IPS DF 6.9 (cell line): ENCODE measurements at regions not wholly inside any gene's neighbourhood (a gene's known extent, or its start where the extent isn't known, plus 50 kb on each side); places are given as distances from the start of the nearest gene placed in this dataset.

Source experiments
- DNase-seq: peaks from one replicate; pipeline ENCODE4 v3.0.0-alpha.2; 2013; ENCODE audit warnings: low read depth, low spot score
- H3K27ac ChIP-seq: one replicate; pipeline ENCODE4 v1.5.1; 2013; ENCODE audit warnings: low read length, control low read depth
- H3K27me3 ChIP-seq: 2 replicates; pipeline ENCODE4 v1.6.1; 2013; ENCODE audit warnings: mild to moderate bottlenecking, low read length; ENCODE audit not compliant: control insufficient read depth, insufficient read depth
- H3K36me3 ChIP-seq: 2 replicates; pipeline ENCODE4 v1.6.1; 2013; ENCODE audit warnings: low read length; ENCODE audit not compliant: control insufficient read depth, insufficient read depth
- H3K4me1 ChIP-seq: 2 replicates; pipeline ENCODE4 v1.6.1; 2013; ENCODE audit warnings: low read length; ENCODE audit not compliant: control insufficient read depth, insufficient read depth
- H3K4me3 ChIP-seq: 2 replicates; pipeline ENCODE4 v1.5.1; 2013; ENCODE audit warnings: mild to moderate bottlenecking, low read length
- H3K9me3 ChIP-seq: 2 replicates; pipeline ENCODE4 v1.6.1; 2013; ENCODE audit warnings: low read length, inconsistent platforms; ENCODE audit not compliant: control insufficient read depth, insufficient read depth
- WGBS: extraction: QIAGEN DNeasy Blood & Tissue Kit; methylation state at CpG from one replicate; pipeline ENCODE4 v1.1.7; 2013; ENCODE audit warnings: mixed read lengths, missing lambda C conversion rate; ENCODE audit not compliant: insufficient read length, insufficient coverage; 5-methylcytosine and 5-hydroxymethylcytosine counted together

DNA sequence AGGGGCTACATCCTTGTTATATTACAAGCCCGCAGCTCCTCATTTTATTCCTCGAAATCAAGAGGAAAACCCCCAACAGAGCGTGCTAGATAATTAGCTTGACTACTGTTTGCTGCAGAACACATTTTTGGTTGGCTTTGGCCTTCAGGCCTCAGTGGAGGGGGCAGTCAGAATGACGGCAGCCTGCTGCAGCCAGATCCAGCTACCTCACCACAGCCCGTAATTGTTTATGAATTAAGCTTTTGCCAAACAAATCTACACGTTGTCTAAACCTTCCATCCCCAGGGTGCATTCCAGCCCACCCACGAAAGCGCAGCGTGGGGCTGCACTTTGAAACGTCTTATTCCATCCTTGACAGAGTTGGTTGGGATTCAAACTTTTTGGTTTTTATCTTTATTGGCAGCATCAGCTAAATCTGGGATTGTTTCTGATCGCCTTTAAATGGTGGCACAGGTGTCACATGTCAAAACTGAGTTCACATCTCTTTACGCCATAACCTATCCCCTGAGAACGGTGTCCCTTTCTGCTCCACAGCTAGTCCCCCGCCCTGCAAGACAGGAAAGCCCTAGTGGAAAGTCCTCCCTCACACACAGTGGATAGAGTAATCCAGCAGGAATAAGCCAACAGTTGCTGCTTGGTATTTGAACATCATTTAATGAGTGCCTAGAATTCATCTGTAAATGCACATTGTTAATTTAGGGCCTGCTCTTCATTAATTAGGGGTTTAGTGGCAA, 195.5 kb downstream of the LMO4 start:
- H3K27ac ChIP-seq: no peak overlapping the region
- H3K36me3 ChIP-seq: no peaks in the 10 kb centered on the region
- no peak for DNase-seq
- no peaks in the 10 kb centered on the region; the same call in 1 of the 2 replicates for H3K4me1 ChIP-seq
- H3K27me3 ChIP-seq: no peaks in the 10 kb centered on the region
- H3K9me3 ChIP-seq: no peaks in the 10 kb centered on the region
- no peak overlapping the region for H3K4me3 ChIP-seq
- WGBS: no CpG with 5 or more reads among the region's 14 CpGs

DNA sequence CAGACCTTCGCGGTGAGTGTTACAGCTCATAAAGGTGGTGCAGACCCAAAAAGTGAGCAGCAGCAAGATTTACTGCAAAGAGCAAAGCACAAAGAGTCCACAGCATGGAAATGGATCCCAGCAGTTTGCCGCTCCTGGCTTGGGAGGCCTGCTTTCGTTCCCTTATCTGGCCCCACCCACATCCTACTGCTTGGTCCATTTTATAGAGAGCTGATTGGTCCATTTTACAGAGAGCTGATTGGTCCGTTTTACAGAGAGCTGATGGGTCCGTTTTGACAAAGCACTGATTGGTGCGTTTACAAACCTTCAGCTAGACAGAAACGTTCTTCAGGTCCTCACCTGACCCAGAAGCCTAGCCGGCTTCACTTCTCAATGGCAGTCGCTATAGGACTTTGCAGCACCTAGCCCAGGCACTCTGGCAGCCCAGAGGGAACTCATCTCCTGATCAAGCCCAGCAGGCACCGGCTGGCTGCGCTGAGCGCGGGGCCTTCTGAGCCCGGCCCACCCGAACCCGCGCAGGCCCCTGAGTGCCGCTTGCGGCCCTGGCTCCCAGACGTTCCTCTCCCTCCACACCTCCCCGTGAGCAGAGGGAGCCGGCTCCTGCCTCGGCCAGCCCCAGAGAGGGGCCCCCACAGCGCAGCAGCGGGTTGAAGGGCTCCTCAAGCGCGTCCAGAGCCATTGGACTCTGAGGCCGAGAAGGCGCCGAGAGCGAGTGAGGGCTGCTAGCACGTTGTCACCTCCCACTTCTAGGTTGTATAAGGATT, 200.3 kb downstream of the LMO4 start:
- H3K27ac ChIP-seq: no peak overlapping the region
- H3K9me3 ChIP-seq: no peaks in the 10 kb centered on the region; the same call in 1 of the 2 replicates
- H3K27me3 ChIP-seq: no peaks in the 10 kb centered on the region
- no peak for DNase-seq
- no peaks in the 10 kb centered on the region; the same call in 1 of the 2 replicates for H3K4me1 ChIP-seq
- no peaks in the 10 kb centered on the region for H3K36me3 ChIP-seq
- no CpG with 5 or more reads among the region's 33 CpGs for WGBS
- H3K4me3 ChIP-seq: no peak overlapping the region

DNA sequence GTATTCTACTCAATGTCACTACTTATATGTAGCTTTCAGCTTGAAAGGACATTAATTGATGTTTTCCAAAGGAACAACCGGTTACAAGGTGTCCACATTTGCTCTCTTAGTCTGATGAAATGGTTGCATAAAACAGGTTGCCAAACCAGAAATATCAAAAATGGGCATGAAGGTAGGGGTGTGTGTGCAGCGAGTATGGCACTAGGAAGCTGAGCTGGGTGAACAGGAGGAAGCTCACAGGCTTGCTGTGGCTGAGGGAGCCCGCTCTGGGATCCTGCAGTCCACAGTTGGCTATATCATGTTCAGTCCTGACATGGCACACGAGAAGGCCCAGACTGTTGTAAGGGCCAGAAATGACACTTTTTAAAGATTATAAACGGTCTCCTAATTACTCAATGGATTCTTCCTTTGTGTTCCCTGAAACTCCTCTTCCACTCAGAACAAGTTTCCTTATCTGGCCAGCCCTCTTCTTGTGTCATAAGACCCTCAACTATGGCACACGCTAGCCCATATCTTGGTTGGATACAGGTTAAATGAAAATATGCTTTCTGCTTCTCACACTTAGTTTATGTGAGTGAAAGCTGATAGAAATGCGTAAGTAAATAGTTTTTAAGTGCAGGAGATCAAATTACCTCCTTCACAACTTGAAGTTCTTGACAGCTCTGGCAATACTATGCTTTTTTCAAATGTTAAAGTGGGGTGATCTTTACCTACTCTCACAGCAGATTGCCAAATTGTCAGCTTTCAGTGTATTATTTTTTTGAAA, 201.5 kb downstream of the LMO4 start:
- no peak for DNase-seq
- Histone ChIP-seq H3K36me3 (no peaks in the 10 kb centered on the region), H3K4me3 (no peak overlapping the region), H3K4me1 (no peaks in the 10 kb centered on the region; the same call in 1 of the 2 replicates), H3K27ac (no peak overlapping the region), H3K9me3 (no peaks in the 10 kb centered on the region; the same call in 1 of the 2 replicates), H3K27me3 (no peaks in the 10 kb centered on the region)
- no CpG with 5 or more reads among the region's 7 CpGs for WGBS

DNA sequence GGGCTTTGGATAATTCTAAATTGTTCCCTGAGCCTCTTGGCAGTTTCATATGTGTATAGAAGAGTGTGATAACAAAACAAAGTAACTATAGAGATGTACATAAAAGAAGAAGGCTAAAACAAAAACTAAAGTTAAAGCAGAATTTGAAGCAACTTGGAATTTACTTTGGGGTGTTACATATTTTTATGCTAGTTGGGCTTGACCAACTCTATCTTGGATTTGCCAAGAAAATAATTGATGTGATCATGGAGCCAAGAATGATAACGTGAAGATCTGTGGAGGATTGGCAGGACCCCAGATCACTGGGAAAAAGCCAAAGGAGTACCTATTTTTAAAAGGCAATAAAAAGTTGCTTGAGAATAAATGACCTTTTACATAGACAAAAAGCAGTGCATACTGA, 206.9 kb downstream of the LMO4 start:
- no peaks in the 10 kb centered on the region for H3K4me1 ChIP-seq
- no peak overlapping the region for H3K4me3 ChIP-seq
- no peak overlapping the region for H3K27ac ChIP-seq
- no peak for DNase-seq
- no peaks in the 10 kb centered on the region for H3K27me3 ChIP-seq
- no peaks in the 10 kb centered on the region; the same call in 1 of the 2 replicates for H3K9me3 ChIP-seq
- no CpG with 5 or more reads among the region's 1 CpG for WGBS
- H3K36me3 ChIP-seq: no peaks in the 10 kb centered on the region

DNA sequence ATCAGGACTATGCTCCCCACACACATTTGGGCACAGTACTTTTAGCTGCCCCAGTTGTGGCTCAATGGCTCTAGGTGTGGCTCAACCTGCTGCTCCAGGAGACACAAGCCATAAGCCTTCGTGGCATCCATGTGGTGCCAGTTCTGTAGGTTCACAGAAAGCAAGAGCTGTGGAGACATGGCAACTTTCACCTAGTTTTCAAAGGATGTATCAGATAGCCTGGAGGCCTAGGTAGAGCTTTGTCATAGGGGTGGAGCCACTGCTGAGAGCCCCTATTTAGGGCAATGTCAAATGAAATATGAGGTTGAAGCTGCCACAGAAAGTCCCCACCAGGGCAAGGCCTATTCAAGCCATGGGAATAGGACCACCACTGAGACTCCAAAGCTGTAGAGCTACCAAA, 210.5 kb downstream of the LMO4 start:
- H3K4me1 ChIP-seq: no peaks in the 10 kb centered on the region
- no CpG with 5 or more reads among the region's 1 CpG for WGBS
- DNase-seq: no peak
- H3K4me3 ChIP-seq: no peak overlapping the region
- H3K27ac ChIP-seq: no peak overlapping the region
- H3K9me3 ChIP-seq: no peaks in the 10 kb centered on the region
- no peaks in the 10 kb centered on the region for H3K27me3 ChIP-seq
- no peaks in the 10 kb centered on the region for H3K36me3 ChIP-seq

DNA sequence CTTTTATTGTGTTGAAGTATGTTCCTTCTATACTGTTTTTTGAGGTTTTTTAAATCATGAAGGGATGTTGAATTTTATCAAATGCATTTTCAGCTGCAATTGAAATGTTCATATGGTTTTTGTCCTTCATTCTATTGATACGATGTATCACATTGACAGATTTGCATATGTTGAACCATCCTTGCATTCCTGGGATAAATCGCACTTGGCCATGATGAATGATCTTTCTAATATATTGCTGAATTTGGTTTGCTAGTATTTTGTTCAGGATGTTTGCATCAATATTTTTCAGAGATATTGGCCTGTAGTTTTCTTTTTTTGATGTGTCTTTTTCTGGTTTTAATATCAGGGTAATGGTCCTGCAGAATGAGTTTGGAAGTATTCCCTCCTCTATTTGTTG, 214.0 kb downstream of the LMO4 start:
- no peak overlapping the region for H3K4me3 ChIP-seq
- H3K27me3 ChIP-seq: no peaks in the 10 kb centered on the region
- H3K27ac ChIP-seq: no peak overlapping the region
- DNase-seq: no peak
- H3K4me1 ChIP-seq: no peaks in the 10 kb centered on the region
- no peaks in the 10 kb centered on the region for H3K9me3 ChIP-seq
- no CpG with 5 or more reads among the region's 2 CpGs for WGBS
- H3K36me3 ChIP-seq: no peaks in the 10 kb centered on the region

DNA sequence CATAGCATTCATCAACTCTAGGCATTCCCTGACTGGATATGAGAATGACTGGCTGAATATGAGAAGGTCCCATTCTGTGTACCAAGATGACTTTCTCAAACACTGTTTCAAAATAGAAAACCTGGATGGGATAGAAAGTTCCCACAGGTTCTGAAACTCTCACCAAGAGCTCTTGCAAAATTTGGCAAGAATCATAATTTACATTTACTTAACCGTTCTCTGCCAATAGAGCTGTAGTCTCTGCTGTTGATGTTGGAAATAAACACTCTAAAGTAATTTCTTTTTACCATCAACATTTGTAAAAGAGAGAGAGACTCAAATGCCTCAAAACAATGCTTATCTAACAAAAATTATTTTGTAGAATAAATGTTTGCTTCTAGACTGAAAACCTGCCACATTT, 221.1 kb downstream of the LMO4 start:
- Histone ChIP-seq H3K27ac (no peak overlapping the region), H3K27me3 (no peaks in the 10 kb centered on the region), H3K9me3 (no peaks in the 10 kb centered on the region), H3K36me3 (no peaks in the 10 kb centered on the region), H3K4me3 (no peak overlapping the region), H3K4me1 (no peaks in the 10 kb centered on the region)
- DNase-seq: no peak
- no CpG with 5 or more reads among the region's 1 CpG for WGBS

DNA sequence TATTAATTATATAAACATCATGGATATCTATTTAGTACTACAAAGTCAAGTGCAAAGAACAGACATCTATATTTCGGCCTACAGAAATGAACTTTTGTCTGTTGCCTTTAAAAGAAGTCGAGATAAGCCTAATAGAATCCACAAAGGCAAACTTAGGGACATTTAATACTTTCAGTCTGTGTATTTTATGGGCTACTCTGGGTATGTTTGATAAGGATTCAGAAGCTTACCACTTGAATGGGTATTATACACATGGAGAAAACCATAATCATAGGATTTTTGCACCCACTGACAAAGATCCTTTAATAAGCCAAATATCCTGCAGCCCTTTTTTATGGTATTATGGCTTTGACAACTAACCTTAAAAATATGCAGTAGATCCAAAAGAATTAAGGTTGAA, 224.8 kb downstream of the LMO4 start:
- Histone ChIP-seq H3K27ac (no peak overlapping the region), H3K9me3 (no peaks in the 10 kb centered on the region), H3K27me3 (no peaks in the 10 kb centered on the region), H3K36me3 (no peaks in the 10 kb centered on the region), H3K4me1 (no peaks in the 10 kb centered on the region), H3K4me3 (no peak overlapping the region)
- no peak for DNase-seq
- WGBS: no CpG with 5 or more reads among the region's 2 CpGs

DNA sequence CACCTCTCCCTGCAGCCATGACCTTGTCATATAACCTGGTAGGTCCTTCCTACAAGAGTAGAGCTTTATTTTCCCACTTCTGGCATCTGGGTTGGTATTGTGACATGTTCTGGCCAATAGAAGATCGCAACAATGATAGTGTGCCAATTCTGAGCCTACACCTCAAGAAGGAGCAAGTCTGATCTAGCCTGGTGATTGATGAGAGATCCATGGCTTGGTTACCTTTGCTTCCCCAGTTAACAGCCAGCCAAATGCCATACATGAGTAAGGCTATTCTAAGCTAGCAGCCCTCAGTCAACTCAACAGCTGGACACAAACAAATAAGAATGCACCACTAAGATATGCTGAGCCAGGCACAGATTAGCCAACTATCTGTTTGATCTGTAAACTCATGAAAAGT, 226.7 kb downstream of the LMO4 start:
- Histone ChIP-seq H3K9me3 (no peaks in the 10 kb centered on the region), H3K27ac (no peak overlapping the region), H3K4me3 (no peak overlapping the region), H3K36me3 (no peaks in the 10 kb centered on the region), H3K4me1 (no peaks in the 10 kb centered on the region), H3K27me3 (no peaks in the 10 kb centered on the region)
- no peak for DNase-seq
- WGBS: no CpG with 5 or more reads among the region's 1 CpG

DNA sequence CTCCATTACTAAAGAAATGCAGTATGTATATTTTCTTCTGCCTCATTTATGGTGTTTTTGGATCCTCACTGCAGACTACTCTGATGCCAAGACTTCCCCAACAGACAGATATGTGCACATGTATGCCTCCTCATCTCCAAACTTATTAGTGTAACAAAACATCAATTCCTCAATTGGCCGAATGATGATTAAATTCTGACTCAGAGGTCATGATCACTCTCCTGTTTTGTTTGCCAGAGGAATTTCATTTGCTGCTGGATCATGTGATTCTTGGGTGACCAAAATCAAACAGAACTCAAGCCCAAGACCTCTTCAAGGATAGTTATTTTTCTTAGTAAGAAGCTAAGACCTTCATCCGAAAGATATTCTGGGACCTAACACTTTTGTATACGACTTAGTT, 227.6 kb downstream of the LMO4 start:
- no peaks in the 10 kb centered on the region for H3K36me3 ChIP-seq
- no peak for DNase-seq
- H3K4me1 ChIP-seq: no peaks in the 10 kb centered on the region
- H3K4me3 ChIP-seq: no peak overlapping the region
- WGBS: no CpG with 5 or more reads among the region's 3 CpGs
- no peak overlapping the region for H3K27ac ChIP-seq
- no peaks in the 10 kb centered on the region for H3K9me3 ChIP-seq
- H3K27me3 ChIP-seq: no peaks in the 10 kb centered on the region
